Mucosa of rectum (tissue), 2 donors: ENCODE measurements at regions not wholly inside any gene's neighbourhood (a gene's known extent, or its start where the extent isn't known, plus 50 kb on each side); places are given as distances from the start of the nearest gene placed in this dataset.

Experiments
- H3K27ac ChIP-seq, 2 donors: one replicate each; pipeline ENCODE4 v1.7.0; 2013; ENCODE audit warnings: inconsistent platforms in 2 of 2, low read depth in 2 of 2, low read length in 2 of 2
- H3K27me3 ChIP-seq, 2 donors: one replicate each; pipeline ENCODE4 v1.7.0; 2013; ENCODE audit warnings: low read length in 2 of 2; ENCODE audit not compliant: control insufficient read depth in 2 of 2, insufficient read depth in 2 of 2
- H3K36me3 ChIP-seq, 2 donors: one replicate each; pipeline ENCODE4 v1.7.0; 2013; ENCODE audit warnings: low read length in 2 of 2; ENCODE audit not compliant: control insufficient read depth in 2 of 2, insufficient read depth in 2 of 2
- H3K4me1 ChIP-seq, 2 donors: one replicate each; pipeline ENCODE4 v1.7.0; 2013; ENCODE audit warnings: low read length in 2 of 2, mild to moderate bottlenecking in 1 of 2; ENCODE audit not compliant: control insufficient read depth in 2 of 2, insufficient read depth in 2 of 2
- H3K4me3 ChIP-seq, 2 donors: one replicate each; pipeline ENCODE4 v1.7.0; 2013; ENCODE audit warnings: low read length in 2 of 2
- H3K9ac ChIP-seq, 2 donors: one replicate each; pipeline ENCODE4 v1.7.0; 2013; ENCODE audit warnings: low read length in 2 of 2, low read depth in 1 of 2, mild to moderate bottlenecking in 1 of 2
- H3K9me3 ChIP-seq, 2 donors: one replicate each; pipeline ENCODE4 v1.7.0; 2013; ENCODE audit warnings: low read length in 2 of 2; ENCODE audit not compliant: control insufficient read depth in 2 of 2
- donor health status: healthy.
- donor health status: Normal muscosa, but diverticular disease.

DNA sequence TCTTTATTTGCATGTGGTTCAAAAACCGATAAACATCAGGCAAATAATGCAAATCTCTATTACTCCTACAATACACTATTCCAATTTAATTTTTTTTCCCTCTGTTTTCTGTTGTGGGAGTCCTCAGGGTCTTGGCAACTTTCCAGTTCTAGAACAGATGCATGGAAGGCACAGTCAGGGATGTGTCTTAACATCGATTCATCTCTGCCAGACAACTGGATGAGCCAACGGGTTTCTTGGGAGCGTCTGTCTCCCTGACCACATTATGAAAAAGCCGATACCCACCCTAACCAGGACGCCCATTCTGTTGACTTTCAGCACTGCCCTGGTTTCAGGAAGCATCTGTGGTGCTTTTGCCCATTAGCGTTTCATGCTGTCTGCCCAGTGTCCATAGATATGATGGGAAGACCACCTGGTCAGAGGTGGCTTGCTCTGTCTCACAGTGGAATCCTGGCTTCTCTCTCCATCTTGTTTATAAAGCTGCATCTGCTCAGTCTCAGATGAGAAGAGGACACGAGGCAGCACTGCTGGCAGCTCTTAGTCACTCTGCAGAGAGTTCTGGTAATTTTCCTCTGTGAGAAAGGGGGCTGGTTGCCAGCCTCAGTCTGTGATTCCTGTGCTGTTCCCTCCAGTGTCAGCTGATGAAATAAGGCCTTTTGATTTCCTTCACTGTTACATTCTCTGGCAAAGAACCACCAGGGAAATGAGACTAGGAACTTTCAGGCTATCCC is 57.9 kb upstream of the KCNE4 start:
- Histone ChIP-seq H3K36me3 (no peaks in the 10 kb centered on the region), H3K4me1 (no peaks in the 10 kb centered on the region), H3K27ac (peak overlapping the region in 1 of 2 donors; percentile 67), H3K9ac (no peak overlapping the region), H3K9me3 (no peaks in the 10 kb centered on the region), H3K27me3 (no peaks in the 10 kb centered on the region), H3K4me3 (no peak overlapping the region)

DNA sequence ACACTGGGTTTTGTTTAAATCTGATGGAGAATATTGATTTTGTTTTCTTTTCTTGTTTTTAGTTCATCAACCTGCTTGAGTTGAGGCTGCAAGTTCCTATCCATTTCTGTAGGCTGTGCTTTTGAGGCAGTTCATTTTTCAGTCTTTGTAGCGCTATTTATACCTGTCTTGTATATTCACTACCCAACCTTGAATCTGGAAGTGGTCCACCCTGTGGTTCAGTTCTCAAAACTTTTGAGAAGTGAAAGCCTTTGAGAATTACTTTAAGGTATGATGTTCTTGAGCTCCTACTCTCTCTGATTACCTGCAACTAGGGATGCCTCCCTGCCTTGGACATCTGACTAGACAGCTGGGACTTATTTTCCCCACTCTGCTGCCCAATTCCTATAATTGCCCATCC is 53.5 kb upstream of the KCNE4 start:
- no peak overlapping the region for H3K4me3 ChIP-seq
- H3K9me3 ChIP-seq, result no peaks in the 10 kb centered on the region
- no peaks in the 10 kb centered on the region for H3K27me3 ChIP-seq
- H3K27ac ChIP-seq, result no peak overlapping the region
- H3K4me1 ChIP-seq, result no peaks in the 10 kb centered on the region
- H3K36me3 ChIP-seq, result no peaks in the 10 kb centered on the region
- no peak overlapping the region for H3K9ac ChIP-seq

DNA sequence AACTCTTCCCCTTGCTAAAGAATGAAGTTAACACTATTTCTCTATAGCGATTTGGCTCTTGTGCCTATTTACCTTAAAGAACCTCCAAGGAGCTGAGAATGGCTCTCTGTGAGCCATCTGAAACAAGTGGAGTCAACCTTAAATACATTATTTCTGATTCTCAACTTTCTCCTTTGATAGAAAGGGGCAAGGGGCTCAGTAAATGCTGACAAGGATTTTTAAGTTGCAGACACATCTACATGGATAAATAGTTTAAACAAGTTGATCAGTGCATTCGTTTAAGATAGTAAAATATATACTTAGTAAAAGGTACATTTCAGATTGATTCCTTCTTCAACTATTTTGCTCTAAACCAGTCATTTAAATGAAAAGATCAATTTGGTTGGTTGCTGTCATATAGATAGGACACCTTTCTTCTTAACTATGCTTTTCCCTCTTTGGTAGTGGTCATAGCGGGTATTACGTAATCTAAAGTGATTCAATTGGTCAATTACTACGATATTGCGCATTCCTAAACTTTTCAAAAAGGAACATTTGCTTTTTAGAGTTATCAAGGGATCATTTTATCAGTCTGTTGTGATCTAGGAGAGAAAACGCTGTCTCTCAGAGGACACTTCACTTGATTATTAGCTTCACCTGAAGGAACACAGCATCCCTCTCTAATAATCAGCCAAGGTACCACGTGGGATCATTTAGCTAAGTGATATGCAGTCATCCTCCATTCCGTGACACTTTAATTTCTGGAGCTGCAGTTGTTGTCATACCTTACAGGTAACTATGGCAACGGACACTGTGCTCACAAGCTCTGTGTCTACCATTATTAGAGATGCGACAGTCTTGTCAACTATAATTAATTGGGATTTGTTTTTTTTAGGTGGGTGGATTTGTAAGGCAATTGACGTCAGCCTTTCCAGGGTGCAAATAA is 50.9 kb upstream of the KCNE4 start:
- Histone ChIP-seq H3K36me3 (no peaks in the 10 kb centered on the region), H3K27me3 (no peaks in the 10 kb centered on the region), H3K9ac (no peak overlapping the region), H3K27ac (no peak overlapping the region), H3K4me3 (no peak overlapping the region), H3K9me3 (no peaks in the 10 kb centered on the region), H3K4me1 (no peaks in the 10 kb centered on the region)

DNA sequence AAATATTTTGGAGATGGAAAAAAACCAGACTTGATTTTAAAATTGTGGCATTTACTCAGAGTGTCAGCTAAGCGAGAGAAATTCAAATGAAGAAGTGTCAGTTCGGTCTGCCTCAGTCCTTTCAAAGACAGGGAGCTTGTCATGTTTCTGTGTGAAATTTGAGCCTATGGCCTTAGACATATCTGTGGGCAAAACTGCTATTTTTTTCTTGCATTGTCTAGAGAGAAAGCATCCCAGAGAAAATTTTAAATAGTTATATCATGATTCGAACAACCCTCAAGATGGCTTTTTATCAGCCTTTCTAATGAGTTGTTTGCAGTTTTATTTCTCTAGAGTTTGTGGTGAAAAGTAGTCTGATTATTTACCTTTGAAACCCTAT is 50.2 kb upstream of the KCNE4 start:
- no peaks in the 10 kb centered on the region for H3K9me3 ChIP-seq
- no peak overlapping the region for H3K9ac ChIP-seq
- H3K27me3 ChIP-seq, result no peaks in the 10 kb centered on the region
- H3K27ac ChIP-seq, result no peak overlapping the region
- no peaks in the 10 kb centered on the region for H3K4me1 ChIP-seq
- H3K36me3 ChIP-seq, result no peaks in the 10 kb centered on the region
- H3K4me3 ChIP-seq, result no peak overlapping the region
